ENCODE measurements at regions not wholly inside any gene's neighbourhood (a gene's known extent, or its start where the extent isn't known, plus 50 kb on each side); places are given as distances from the start of the nearest gene placed in this dataset.

DNA sequence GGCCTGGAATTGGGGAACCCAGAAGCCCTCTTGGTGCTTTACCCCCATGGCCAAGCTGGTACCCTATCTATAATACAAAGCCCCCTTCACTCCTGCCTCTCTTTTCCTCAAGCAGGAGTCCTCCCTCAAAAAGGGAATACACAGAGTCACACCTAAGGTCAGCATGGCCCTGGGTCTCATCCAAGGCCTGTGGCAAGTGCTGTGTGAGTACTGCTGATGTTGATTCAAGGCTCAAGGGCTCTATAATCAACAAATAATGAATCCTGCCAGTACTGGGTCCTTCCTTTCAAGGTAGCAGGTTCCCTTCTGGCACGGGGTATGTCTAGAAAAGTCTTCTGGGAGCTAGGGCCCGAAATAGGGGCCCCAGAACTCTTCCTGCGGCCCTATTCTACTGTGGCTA lies 187.3 kb downstream of the CYB561 start:
- H3K4me3 ChIP-seq, result no peak overlapping the region
- DNase-seq (no peak), ATAC-seq (ENCODE audit: insufficient read depth, low FRiP score) (peak; percentile 75)
- no peak overlapping the region for H3K9ac ChIP-seq (ENCODE audit: insufficient read depth in 1 of 2, low read length in 2 of 2)
- H3K27me3 ChIP-seq (ENCODE audit: control insufficient read depth in 3 of 3, insufficient read depth in 3 of 3, low read length in 2 of 3), result no peaks in the 10 kb centered on the region
- WGBS, 2 donors, result 74 to 84% methylated on average over 3 of the region's 3 CpGs
- H3K36me3 ChIP-seq (ENCODE audit: control insufficient read depth in 4 of 4, insufficient read depth in 4 of 4, low read length in 4 of 4), result peaks cover 0 to 6% (median 3%) of the 10 kb centered on the region in 4 donors
- peaks cover 0 to 26% (median 3%) of the 10 kb centered on the region in 5 donors for H3K4me1 ChIP-seq (ENCODE audit: control insufficient read depth in 5 of 5, insufficient read depth in 5 of 5, low read length in 5 of 5)
- no peak overlapping the region for H3K27ac ChIP-seq (ENCODE audit: low read depth in 1 of 2, low read length in 1 of 2)
- H3K9me3 ChIP-seq (ENCODE audit: control insufficient read depth in 4 of 4, insufficient read depth in 3 of 4, low read length in 3 of 4), result no peaks in the 10 kb centered on the region
- TF ChIP-seq, protein P1, sequence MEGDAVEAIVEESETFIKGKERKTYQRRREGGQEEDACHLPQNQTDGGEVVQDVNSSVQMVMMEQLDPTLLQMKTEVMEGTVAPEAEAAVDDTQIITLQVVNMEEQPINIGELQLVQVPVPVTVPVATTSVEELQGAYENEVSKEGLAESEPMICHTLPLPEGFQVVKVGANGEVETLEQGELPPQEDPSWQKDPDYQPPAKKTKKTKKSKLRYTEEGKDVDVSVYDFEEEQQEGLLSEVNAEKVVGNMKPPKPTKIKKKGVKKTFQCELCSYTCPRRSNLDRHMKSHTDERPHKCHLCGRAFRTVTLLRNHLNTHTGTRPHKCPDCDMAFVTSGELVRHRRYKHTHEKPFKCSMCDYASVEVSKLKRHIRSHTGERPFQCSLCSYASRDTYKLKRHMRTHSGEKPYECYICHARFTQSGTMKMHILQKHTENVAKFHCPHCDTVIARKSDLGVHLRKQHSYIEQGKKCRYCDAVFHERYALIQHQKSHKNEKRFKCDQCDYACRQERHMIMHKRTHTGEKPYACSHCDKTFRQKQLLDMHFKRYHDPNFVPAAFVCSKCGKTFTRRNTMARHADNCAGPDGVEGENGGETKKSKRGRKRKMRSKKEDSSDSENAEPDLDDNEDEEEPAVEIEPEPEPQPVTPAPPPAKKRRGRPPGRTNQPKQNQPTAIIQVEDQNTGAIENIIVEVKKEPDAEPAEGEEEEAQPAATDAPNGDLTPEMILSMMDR (IDR thresholded peaks at IDR 0.05; ENCODE audit: control extremely low read depth, extremely low read depth), result no peak

DNA sequence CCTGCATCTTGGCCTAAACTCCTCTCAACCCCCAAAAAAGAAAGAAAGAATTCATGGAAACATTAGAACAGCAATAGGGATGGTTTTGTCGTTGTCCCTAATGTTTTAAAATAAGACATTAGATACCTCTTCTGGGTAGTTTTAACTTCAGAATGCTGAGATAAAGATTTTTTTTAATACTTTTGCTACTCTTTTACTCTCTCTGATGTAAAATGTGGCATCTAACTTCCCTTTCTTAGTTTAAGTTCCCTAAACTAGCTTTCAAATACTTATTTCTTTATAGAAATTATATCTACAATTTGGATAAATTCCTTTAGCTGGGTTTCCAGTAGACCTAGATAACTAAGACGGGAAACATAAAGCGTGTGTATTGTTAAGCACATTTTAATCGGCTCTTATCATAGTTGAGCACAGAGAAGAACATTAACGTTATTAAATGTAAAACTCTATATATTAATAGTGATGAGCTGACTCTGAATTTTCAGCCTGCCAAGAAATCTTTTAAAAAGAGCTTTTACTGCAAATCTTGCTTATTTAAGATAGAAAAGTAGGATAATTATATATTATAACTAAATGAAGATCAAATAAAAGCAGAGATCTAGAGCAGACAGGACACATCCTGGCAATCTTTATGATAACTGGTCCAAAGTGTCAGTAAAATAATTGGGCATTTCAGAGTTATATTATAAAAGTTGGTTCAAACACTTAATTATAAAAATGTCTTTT lies 183.2 kb downstream of the CYB561 start:
- peaks cover 0 to 35% (median 3%) of the 10 kb centered on the region in 5 donors for H3K4me1 ChIP-seq (ENCODE audit: control insufficient read depth in 5 of 5, insufficient read depth in 5 of 5, low read length in 5 of 5)
- H3K36me3 ChIP-seq (ENCODE audit: control insufficient read depth in 4 of 4, insufficient read depth in 4 of 4, low read length in 4 of 4), result peaks cover 0 to 4% (median under 1%) of the 10 kb centered on the region in 4 donors
- WGBS, 2 donors, result 87 to 88% methylated on average over 5 of the region's 5 CpGs
- no peaks in the 10 kb centered on the region for H3K9me3 ChIP-seq (ENCODE audit: control insufficient read depth in 4 of 4, insufficient read depth in 3 of 4, low read length in 3 of 4)
- no peak overlapping the region for H3K27ac ChIP-seq (ENCODE audit: low read depth in 1 of 2, low read length in 1 of 2)
- TF ChIP-seq, protein P1 (IDR thresholded peaks at IDR 0.05; ENCODE audit: control extremely low read depth, extremely low read depth), result no peak
- no peaks in the 10 kb centered on the region for H3K27me3 ChIP-seq (ENCODE audit: control insufficient read depth in 3 of 3, insufficient read depth in 3 of 3, low read length in 2 of 3)
- peak in 2 of 3 donors; percentile 90 to 91 for DNase-seq
- no peak for ATAC-seq (ENCODE audit: insufficient read depth, low FRiP score)
- H3K4me3 ChIP-seq, result no peak overlapping the region
- H3K9ac ChIP-seq (ENCODE audit: insufficient read depth in 1 of 2, low read length in 2 of 2), result no peak overlapping the region

DNA sequence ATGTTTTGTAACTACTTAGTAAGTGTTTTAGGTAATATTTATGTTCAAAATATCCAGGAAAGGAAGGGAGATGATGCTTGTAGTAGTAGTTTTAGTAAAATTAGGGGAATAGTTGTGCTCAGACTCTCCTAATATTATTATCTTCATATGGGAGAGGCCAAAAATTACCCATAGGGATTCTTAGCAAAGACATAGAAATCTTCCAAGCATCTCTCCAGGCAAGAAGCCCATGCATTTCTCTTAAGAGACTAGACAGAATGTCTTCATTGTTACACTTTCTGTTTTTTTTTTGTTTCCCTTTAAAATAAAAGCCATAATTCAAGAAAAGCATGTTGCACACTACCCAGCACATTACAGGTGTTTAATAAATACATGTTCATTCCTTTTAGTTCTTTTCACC lies 180.6 kb downstream of the CYB561 start:
- Histone ChIP-seq H3K4me3 (no peak overlapping the region), H3K9ac (ENCODE audit: insufficient read depth in 1 of 2, low read length in 2 of 2) (no peak overlapping the region), H3K27ac (ENCODE audit: low read depth in 1 of 2, low read length in 1 of 2) (no peak overlapping the region), H3K27me3 (ENCODE audit: control insufficient read depth in 3 of 3, insufficient read depth in 3 of 3, low read length in 2 of 3) (no peaks in the 10 kb centered on the region), H3K36me3 (ENCODE audit: control insufficient read depth in 4 of 4, insufficient read depth in 4 of 4, low read length in 4 of 4) (peaks cover 0 to 9% (median 5%) of the 10 kb centered on the region in 4 donors), H3K9me3 (ENCODE audit: control insufficient read depth in 4 of 4, insufficient read depth in 3 of 4, low read length in 3 of 4) (no peaks in the 10 kb centered on the region), H3K4me1 (ENCODE audit: control insufficient read depth in 5 of 5, insufficient read depth in 5 of 5, low read length in 5 of 5) (peaks cover 0 to 45% (median 0%) of the 10 kb centered on the region in 5 donors)
- ATAC-seq (ENCODE audit: insufficient read depth, low FRiP score) (no peak), DNase-seq (no peak)
- TF ChIP-seq, protein P1 (IDR thresholded peaks at IDR 0.05; ENCODE audit: control extremely low read depth, extremely low read depth), result no peak
